ENCODE measurements at regions not wholly inside any gene's neighbourhood (a gene's known extent, or its start where the extent isn't known, plus 50 kb on each side); places are given as distances from the start of the nearest gene placed in this dataset.

GRCh38 chr2:164102366-164102765, 366.6 kb upstream of the FIGN start:
- H3K4me3 ChIP-seq: no peak overlapping the region
- TF ChIP-seq, protein P1, sequence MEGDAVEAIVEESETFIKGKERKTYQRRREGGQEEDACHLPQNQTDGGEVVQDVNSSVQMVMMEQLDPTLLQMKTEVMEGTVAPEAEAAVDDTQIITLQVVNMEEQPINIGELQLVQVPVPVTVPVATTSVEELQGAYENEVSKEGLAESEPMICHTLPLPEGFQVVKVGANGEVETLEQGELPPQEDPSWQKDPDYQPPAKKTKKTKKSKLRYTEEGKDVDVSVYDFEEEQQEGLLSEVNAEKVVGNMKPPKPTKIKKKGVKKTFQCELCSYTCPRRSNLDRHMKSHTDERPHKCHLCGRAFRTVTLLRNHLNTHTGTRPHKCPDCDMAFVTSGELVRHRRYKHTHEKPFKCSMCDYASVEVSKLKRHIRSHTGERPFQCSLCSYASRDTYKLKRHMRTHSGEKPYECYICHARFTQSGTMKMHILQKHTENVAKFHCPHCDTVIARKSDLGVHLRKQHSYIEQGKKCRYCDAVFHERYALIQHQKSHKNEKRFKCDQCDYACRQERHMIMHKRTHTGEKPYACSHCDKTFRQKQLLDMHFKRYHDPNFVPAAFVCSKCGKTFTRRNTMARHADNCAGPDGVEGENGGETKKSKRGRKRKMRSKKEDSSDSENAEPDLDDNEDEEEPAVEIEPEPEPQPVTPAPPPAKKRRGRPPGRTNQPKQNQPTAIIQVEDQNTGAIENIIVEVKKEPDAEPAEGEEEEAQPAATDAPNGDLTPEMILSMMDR (IDR thresholded peaks at IDR 0.05): no peak
- no peak for DNase-seq (ENCODE audit: low spot score)

DNA sequence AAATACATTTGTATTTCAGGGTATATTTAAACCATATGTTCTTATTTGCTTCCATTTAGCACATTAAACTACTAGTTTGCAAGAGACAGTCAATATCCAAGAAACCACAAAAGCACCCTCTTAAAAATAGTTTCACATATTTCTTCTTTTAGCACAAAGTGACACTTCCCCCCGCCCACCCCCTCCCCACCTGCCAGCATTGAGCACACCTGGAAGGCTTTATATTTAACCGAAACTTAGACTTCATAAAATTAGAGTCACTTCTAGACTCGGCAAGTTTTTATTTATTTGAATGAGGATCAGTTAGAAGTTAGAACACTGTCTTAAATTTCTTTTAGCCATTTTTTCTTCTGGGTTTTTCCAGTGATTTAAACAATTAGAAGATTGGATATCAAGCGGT, 355.9 kb upstream of the FIGN start:
- no peak overlapping the region for H3K4me3 ChIP-seq
- no peak for DNase-seq (ENCODE audit: low spot score)
- no peak overlapping the region for H3K27ac ChIP-seq
- TF ChIP-seq, protein P1 (IDR thresholded peaks at IDR 0.05): no peak

More at GRCh38 chr2:164102366-164102765, 366.6 kb upstream of the FIGN start:
- no peak overlapping the region for H3K27ac ChIP-seq

- DNase-seq (ENCODE audit: low spot score): no peak
- Histone ChIP-seq H3K27ac (no peak overlapping the region), H3K4me3 (no peak overlapping the region)
- TF ChIP-seq, protein P1 (IDR thresholded peaks at IDR 0.05): no peak
Measured at GRCh38 chr2:164090533-164090932, 354.7 kb upstream of the FIGN start.

- TF ChIP-seq, protein P1 (IDR thresholded peaks at IDR 0.05): no peak
- Histone ChIP-seq H3K27ac (no peak overlapping the region), H3K4me3 (no peak overlapping the region)
- no peak for DNase-seq (ENCODE audit: low spot score)
Measured at GRCh38 chr2:164084066-164084465, 348.3 kb upstream of the FIGN start.

- H3K4me3 ChIP-seq: no peak overlapping the region
- no peak for DNase-seq (ENCODE audit: low spot score)
- TF ChIP-seq, protein P1 (IDR thresholded peaks at IDR 0.05): no peak
- no peak overlapping the region for H3K27ac ChIP-seq
Measured at GRCh38 chr2:164080486-164080885, 344.7 kb upstream of the FIGN start.

DNA sequence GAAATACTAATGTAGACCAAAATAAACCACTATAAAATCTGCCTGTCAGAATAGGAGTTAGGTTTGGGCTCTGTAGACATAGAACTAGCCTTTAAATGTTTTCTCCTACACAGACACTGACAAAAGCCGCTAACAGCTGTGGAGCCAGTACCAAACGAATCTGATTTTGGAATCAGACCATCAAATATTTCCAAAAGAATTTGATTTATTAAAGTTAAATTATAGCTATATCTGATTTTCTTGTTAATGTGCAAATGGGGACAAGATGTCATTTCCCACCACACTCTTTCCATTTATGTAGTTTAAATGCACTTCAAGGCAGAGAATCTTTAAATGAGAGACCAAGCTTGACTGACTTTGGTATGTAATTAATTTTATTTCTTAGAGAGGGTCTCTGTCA, 343.4 kb upstream of the FIGN start:
- no peak overlapping the region for H3K4me3 ChIP-seq
- TF ChIP-seq, protein P1 (IDR thresholded peaks at IDR 0.05): no peak
- H3K27ac ChIP-seq: no peak overlapping the region
- no peak for DNase-seq (ENCODE audit: low spot score)

DNA sequence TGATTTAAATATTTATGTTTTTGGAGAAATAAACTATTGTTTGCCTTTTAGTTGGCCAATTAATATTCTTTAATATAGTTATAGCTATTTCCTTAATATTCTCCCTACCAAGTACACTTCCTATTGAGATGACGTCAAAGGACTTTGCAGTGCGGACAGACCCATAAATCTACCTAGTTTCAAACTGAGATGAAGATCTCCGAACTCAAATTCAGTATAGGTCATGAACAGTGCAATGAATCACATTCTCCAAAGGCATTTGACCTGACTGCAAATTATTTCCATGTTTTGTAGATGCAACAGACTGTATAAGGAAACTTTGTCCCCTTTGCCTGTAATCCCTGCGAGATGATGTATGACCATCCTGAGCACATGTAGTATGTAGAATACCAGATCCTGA, 342.6 kb upstream of the FIGN start:
- no peak overlapping the region for H3K27ac ChIP-seq
- DNase-seq (ENCODE audit: low spot score): no peak
- no peak overlapping the region for H3K4me3 ChIP-seq
- TF ChIP-seq, protein P1 (IDR thresholded peaks at IDR 0.05): no peak

Data from coronary artery (tissue), 2 donors.